Natural killer cell (primary cell): ENCODE measurements at regions not wholly inside any gene's neighbourhood (a gene's known extent, or its start where the extent isn't known, plus 50 kb on each side); places are given as distances from the start of the nearest gene placed in this dataset.

ENCODE experiments used
- ATAC-seq, 3 donors: fragments of 150-1000 bp in 2 of 3; fragments of 200-7000 bp in 1 of 3; cut with Tn5 transposase; 1 replicate in 1 of 3; 2 replicates in 2 of 3; pipeline ENCODE4 v1.10.0; 2021; ENCODE audit warnings: mild to moderate bottlenecking in 2 of 3, moderate library complexity in 2 of 3
- DNase-seq, 2 donors: peaks; one replicate each; pipeline versions ENCODE4 v3.0.0 to v3.0.0-alpha.2; 2013 to 2021; ENCODE audit warnings: mixed read lengths in 1 of 2
- H3K27ac ChIP-seq: one replicate; pipeline ENCODE4 v1.5.1; 2013; ENCODE audit warnings: mild to moderate bottlenecking, low read length
- H3K27me3 ChIP-seq: one replicate; pipeline ENCODE4 v1.6.1; 2013; ENCODE audit warnings: low read length; ENCODE audit not compliant: control insufficient read depth, insufficient read depth
- H3K36me3 ChIP-seq: one replicate; pipeline ENCODE4 v1.6.1; 2013; ENCODE audit warnings: low read length; ENCODE audit not compliant: control insufficient read depth, insufficient read depth
- H3K4me1 ChIP-seq: one replicate; pipeline ENCODE4 v1.6.1; 2013; ENCODE audit warnings: low read length; ENCODE audit not compliant: control insufficient read depth, insufficient read depth
- H3K4me3 ChIP-seq: one replicate; pipeline ENCODE4 v1.5.1; 2013; ENCODE audit warnings: low read length
- H3K9me3 ChIP-seq: one replicate; pipeline ENCODE4 v1.6.1; 2013; ENCODE audit warnings: low read length; ENCODE audit not compliant: control insufficient read depth, insufficient read depth
- H3K27ac Mint-ChIP-seq, 2 donors: one replicate each; pipeline ENCODE4 v1.8.0; 2022; ENCODE audit warnings: mild to moderate bottlenecking in 2 of 2, mixed read lengths in 2 of 2, moderate library complexity in 1 of 2
- H3K27me3 Mint-ChIP-seq, 2 donors: one replicate each; pipeline ENCODE4 v1.8.0; 2022; ENCODE audit warnings: low read depth in 2 of 2, mixed read lengths in 2 of 2
- H3K36me3 Mint-ChIP-seq: one replicate; pipeline ENCODE4 v1.8.0; 2022; ENCODE audit warnings: mixed read lengths
- H3K4me1 Mint-ChIP-seq, 2 donors: one replicate each; pipeline ENCODE4 v1.8.0; 2022; ENCODE audit warnings: mixed read lengths in 2 of 2
- H3K4me3 Mint-ChIP-seq: one replicate; pipeline ENCODE4 v1.8.0; 2022; ENCODE audit warnings: mild to moderate bottlenecking, moderate library complexity, mixed read lengths
- H3K9me3 Mint-ChIP-seq, 2 donors: one replicate each; pipeline ENCODE4 v1.8.0; 2022; ENCODE audit warnings: mixed read lengths in 2 of 2
- CTCF ChIP-seq: fragments of 200-600 bp; IDR thresholded peaks from one replicate; pipeline ENCODE4 v1.8.0; 2022; ENCODE audit warnings: antibody characterized with exemption
- WGBS: methylation state at CpG from one replicate; pipeline ENCODE4 v1.1.7; 2013; ENCODE audit warnings: missing lambda C conversion rate; ENCODE audit not compliant: insufficient coverage; 5-methylcytosine and 5-hydroxymethylcytosine counted together
- intact Hi-C: fragments of 100-400 bp; cut with micrococcal nuclease; formaldehyde crosslinking; loops from one replicate; pipeline ENCODE4 v1.14.2; 2022

DNA sequence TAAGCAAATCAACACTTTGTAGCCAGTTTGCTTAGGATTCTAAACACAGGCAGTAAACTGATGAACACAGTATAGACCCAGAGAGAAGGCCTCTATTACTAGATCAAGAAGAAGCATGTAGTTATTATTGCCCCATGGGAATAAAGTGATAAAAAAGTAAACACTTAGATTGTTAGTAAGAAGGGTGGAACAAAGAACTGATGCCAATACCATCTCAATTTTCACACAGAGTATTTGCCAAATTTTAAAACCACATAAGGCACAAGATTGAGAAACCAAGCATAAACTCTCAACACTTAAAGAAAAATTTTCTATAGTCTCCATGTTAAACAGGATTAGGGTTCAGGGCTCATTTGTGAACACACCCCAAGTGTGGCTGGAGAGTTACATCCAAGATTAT, 77.0 kb upstream of the SYT1 start:
- Mint-ChIP-seq H3K4me1 (no peaks in the 10 kb centered on the region), H3K4me3 (no peak overlapping the region), H3K36me3 (no peaks in the 10 kb centered on the region), H3K27ac (no peak overlapping the region), H3K9me3 (peaks cover 2 to 16% of the 10 kb centered on the region in 2 donors), H3K27me3 (no peaks in the 10 kb centered on the region)
- TF ChIP-seq CTCF = no peak
- Histone ChIP-seq H3K27ac (no peak overlapping the region), H3K27me3 (no peaks in the 10 kb centered on the region), H3K36me3 (no peaks in the 10 kb centered on the region), H3K9me3 (no peaks in the 10 kb centered on the region), H3K4me3 (no peak overlapping the region), H3K4me1 (no peaks in the 10 kb centered on the region)
- DNase-seq (no peak), ATAC-seq (no peak)
- intact Hi-C loops = no loop called here

DNA sequence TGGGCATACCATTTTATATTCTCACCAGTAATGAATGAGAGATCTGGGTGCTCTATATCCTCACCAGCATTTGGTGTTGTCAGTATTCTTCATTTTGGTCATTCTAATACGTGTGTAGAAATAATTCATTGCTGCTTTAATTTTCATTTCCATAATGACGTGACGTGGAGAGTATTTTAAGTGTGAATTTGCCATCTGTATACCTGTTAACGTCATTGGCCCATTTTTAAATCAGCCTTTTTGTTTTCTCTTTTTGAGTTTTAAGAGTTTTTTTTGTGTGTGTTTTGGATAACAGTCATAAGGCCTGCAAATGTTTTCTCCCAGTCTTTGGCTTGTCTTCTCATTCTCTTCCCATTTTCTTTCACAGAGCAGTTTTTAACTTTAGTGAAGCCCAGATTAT, 74.4 kb upstream of the SYT1 start:
- H3K27ac Mint-ChIP-seq = no peak overlapping the region
- TF ChIP-seq CTCF = no peak

DNA sequence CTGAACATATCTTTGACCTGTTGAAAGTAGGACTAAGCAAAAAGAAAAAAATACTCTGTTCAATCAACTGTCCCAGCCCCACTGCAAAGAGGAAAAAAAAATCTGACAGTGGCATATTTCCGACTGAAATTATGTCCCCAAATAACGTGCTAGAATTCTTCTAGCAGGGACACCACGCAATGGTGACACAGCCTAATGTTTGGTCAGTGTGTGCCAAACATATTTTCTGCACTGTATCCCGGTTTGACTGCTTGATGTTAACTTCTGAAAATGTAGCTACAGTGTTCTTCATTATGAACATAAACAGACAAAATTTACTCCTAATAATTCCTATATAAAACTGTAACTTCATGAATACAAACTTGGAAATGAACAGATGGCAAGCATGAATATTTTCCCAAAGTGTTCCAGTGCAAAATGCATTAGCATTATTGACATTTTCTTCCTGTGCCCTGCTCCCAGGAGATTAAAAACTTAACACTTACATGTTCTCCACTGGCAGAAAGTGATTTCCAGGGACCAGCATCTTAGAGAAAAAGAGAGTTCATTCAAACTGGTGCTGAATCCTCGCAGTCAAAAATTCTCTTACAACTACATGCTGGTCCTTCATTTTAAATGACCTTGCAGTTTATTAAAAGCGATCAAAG, 72.4 kb upstream of the SYT1 start:
- Histone ChIP-seq H3K27me3 (no peaks in the 10 kb centered on the region), H3K4me1 (no peaks in the 10 kb centered on the region), H3K36me3 (no peaks in the 10 kb centered on the region), H3K4me3 (no peak overlapping the region), H3K27ac (no peak overlapping the region), H3K9me3 (peaks cover 5% of the 10 kb centered on the region)
- DNase-seq (no peak), ATAC-seq (no peak)
- H3K4me3 Mint-ChIP-seq = no peak overlapping the region
- peaks cover 7 to 28% of the 10 kb centered on the region in 2 donors for H3K9me3 Mint-ChIP-seq
- H3K27ac Mint-ChIP-seq = no peak overlapping the region
- H3K27me3 Mint-ChIP-seq = no peaks in the 10 kb centered on the region
- no peak for TF ChIP-seq CTCF
- intact Hi-C loops = no loop called here
- H3K36me3 Mint-ChIP-seq = peaks cover 6% of the 10 kb centered on the region
- no peaks in the 10 kb centered on the region for H3K4me1 Mint-ChIP-seq
- 84% methylated on average over 6 of the region's 6 CpGs for WGBS

More for the DNA sequence above, 74.4 kb upstream of the SYT1 start:
- Histone ChIP-seq H3K27ac (no peak overlapping the region), H3K27me3 (no peaks in the 10 kb centered on the region), H3K36me3 (no peaks in the 10 kb centered on the region), H3K4me3 (no peak overlapping the region), H3K4me1 (no peaks in the 10 kb centered on the region), H3K9me3 (peaks cover 5% of the 10 kb centered on the region)
- intact Hi-C loops = no loop called here
- Mint-ChIP-seq H3K4me1 (no peaks in the 10 kb centered on the region), H3K9me3 (peaks cover 4 to 25% of the 10 kb centered on the region in 2 donors), H3K27me3 (no peaks in the 10 kb centered on the region), H3K36me3 (peaks cover 6% of the 10 kb centered on the region), H3K4me3 (no peak overlapping the region)
- ATAC-seq = no peak
- no peak for DNase-seq
- 87% methylated on average over 4 of the region's 4 CpGs for WGBS

- no peak for ATAC-seq
- no peak overlapping the region for H3K27ac Mint-ChIP-seq
Observed at GRCh38 chr12:78793491-78793890, 71.1 kb upstream of the SYT1 start.

More at GRCh38 chr12:78793491-78793890, 71.1 kb upstream of the SYT1 start:
- no peaks in the 10 kb centered on the region for H3K27me3 Mint-ChIP-seq
- TF ChIP-seq CTCF = no peak
- no peaks in the 10 kb centered on the region for H3K27me3 ChIP-seq
- H3K27ac ChIP-seq = no peak overlapping the region
- peaks cover 6% of the 10 kb centered on the region for H3K36me3 Mint-ChIP-seq
- intact Hi-C loops = no loop called here
- no peak overlapping the region for H3K4me3 Mint-ChIP-seq
- no peak for DNase-seq
- 66% methylated on average over 2 of the region's 2 CpGs for WGBS
- peaks cover 7 to 28% of the 10 kb centered on the region in 2 donors for H3K9me3 Mint-ChIP-seq
- H3K9me3 ChIP-seq = peaks cover 5% of the 10 kb centered on the region
- H3K4me3 ChIP-seq = no peak overlapping the region
- H3K4me1 ChIP-seq = no peaks in the 10 kb centered on the region
- H3K4me1 Mint-ChIP-seq = no peaks in the 10 kb centered on the region
- no peaks in the 10 kb centered on the region for H3K36me3 ChIP-seq
